B cell (primary cell): ENCODE measurements at regions not wholly inside any gene's neighbourhood (a gene's known extent, or its start where the extent isn't known, plus 50 kb on each side); places are given as distances from the start of the nearest gene placed in this dataset.

ENCODE experiments used
- ATAC-seq: fragments of 200-7000 bp; cut with Tn5 transposase; one replicate; pipeline ENCODE4 v1.10.0; 2021; ENCODE audit warnings: low read depth, mild to moderate bottlenecking, moderate number of reproducible peaks, moderate library complexity
- CTCF ChIA-PET: fragments of 350-600 bp; sonication (Branson Sonifier 250); formaldehyde crosslinking; loops from one replicate; lab custom pipeline; 2021; ENCODE audit warnings: antibody characterized with exemption, inconsistent platforms; lab: Charles Lee
- POLR2A ChIA-PET: fragments of 350-600 bp; sonication (Branson Sonifier 250); formaldehyde crosslinking; loops from one replicate; lab custom pipeline; 2021; ENCODE audit warnings: antibody characterized with exemption; lab: Charles Lee
- DNase-seq: peaks from one replicate; pipeline ENCODE4 v3.0.0; 2013
- H2AFZ ChIP-seq: 2 replicates; pipeline ENCODE4 v1.6.1; 2012; ENCODE audit warnings: mild to moderate bottlenecking, low read depth, low read length; ENCODE audit not compliant: insufficient read depth, poor library complexity, severe bottlenecking
- H3K27ac ChIP-seq, 2 donors: 1 replicate in 1 of 2; 2 replicates in 1 of 2; pipeline ENCODE4 v1.5.1; 2012 to 2013; ENCODE audit warnings: low read length in 2 of 2, mild to moderate bottlenecking in 2 of 2, moderate library complexity in 1 of 2
- H3K27me3 ChIP-seq, 4 experiments: fragments of 200-600 bp in 1 of 4; sonication (generic) in 1 of 4; replicated peaks in 1 of 4; 1 replicate in 2 of 4; 2 replicates in 2 of 4; pipeline versions ENCODE4 v1.6.1 to v1.7.0; 2013 to 2016; ENCODE audit warnings: low read length in 3 of 4, mild to moderate bottlenecking in 2 of 4, mixed read lengths in 1 of 4, moderate library complexity in 1 of 4; ENCODE audit not compliant: insufficient read depth in 4 of 4, control insufficient read depth in 3 of 4; ENCODE audit errors: control extremely low read depth in 1 of 4
- H3K36me3 ChIP-seq, 2 experiments: replicated peaks in 1 of 2; 1 replicate in 1 of 2; 2 replicates in 1 of 2; pipeline versions ENCODE4 v1.6.1 to v1.7.1; 2013; ENCODE audit warnings: low read length in 1 of 2; ENCODE audit not compliant: insufficient read depth in 2 of 2, control insufficient read depth in 1 of 2; ENCODE audit errors: control extremely low read depth in 1 of 2, extremely low read depth in 1 of 2
- H3K4me1 ChIP-seq, 2 donors: fragments of 200-600 bp in 1 of 2; sonication (generic) in 1 of 2; 1 replicate in 1 of 2; 2 replicates in 1 of 2; pipeline versions ENCODE4 v1.5.1 to v1.6.1; 2013 to 2017; ENCODE audit warnings: low read length in 2 of 2; ENCODE audit not compliant: control insufficient read depth in 2 of 2, insufficient read depth in 2 of 2
- H3K4me2 ChIP-seq: replicated peaks from 2 replicates; pipeline ENCODE3; 2012; ENCODE audit warnings: mild to moderate bottlenecking, low read depth, low read length; ENCODE audit not compliant: poor library complexity, severe bottlenecking
- H3K4me3 ChIP-seq, 5 experiments: fragments of 200-600 bp in 1 of 5; sonication (generic) in 1 of 5; 1 replicate in 3 of 5; 2 replicates in 2 of 5; pipeline versions ENCODE4 v1.5.1 to v1.7.0; 2011 to 2016; ENCODE audit warnings: low read length in 4 of 5, mild to moderate bottlenecking in 4 of 5, low read depth in 2 of 5, control low read depth in 1 of 5, moderate library complexity in 1 of 5; ENCODE audit not compliant: insufficient read depth in 1 of 5; ENCODE audit errors: control extremely low read depth in 1 of 5, extremely low read depth in 1 of 5
- H3K79me2 ChIP-seq: fragments of 200-600 bp; sonication (generic); one replicate; pipeline ENCODE4 v1.6.0; 2016; ENCODE audit warnings: low read length; ENCODE audit not compliant: control insufficient read depth, insufficient read depth
- H3K9ac ChIP-seq: fragments of 200-600 bp; sonication (generic); 2 replicates; pipeline ENCODE4 v1.6.1; 2017; ENCODE audit warnings: mild to moderate bottlenecking, low read length, moderate library complexity
- H3K9me3 ChIP-seq, 3 donors: one replicate each; pipeline versions ENCODE4 v1.6.1 to v1.7.1; 2013; ENCODE audit warnings: low read length in 2 of 3; ENCODE audit not compliant: control insufficient read depth in 2 of 3, insufficient read depth in 1 of 3; ENCODE audit errors: control extremely low read depth in 1 of 3
- H4K20me1 ChIP-seq: 2 replicates; pipeline ENCODE4 v1.6.0; 2012; ENCODE audit warnings: mild to moderate bottlenecking, low read length; ENCODE audit not compliant: insufficient read depth, control insufficient read depth, poor library complexity, severe bottlenecking
- H3K27ac Mint-ChIP-seq: one replicate; pipeline ENCODE4 v1.8.0; 2021; ENCODE audit warnings: mixed read lengths
- H3K27me3 Mint-ChIP-seq: one replicate; pipeline ENCODE4 v1.8.0; 2021; ENCODE audit warnings: mixed read lengths
- H3K4me1 Mint-ChIP-seq: one replicate; pipeline ENCODE4 v1.8.0; 2021; ENCODE audit warnings: mixed read lengths
- H3K4me3 Mint-ChIP-seq: one replicate; pipeline ENCODE4 v1.8.0; 2021; ENCODE audit warnings: mixed read lengths
- H3K9me3 Mint-ChIP-seq: one replicate; pipeline ENCODE4 v1.8.0; 2022; ENCODE audit warnings: mixed read lengths; ENCODE audit not compliant: insufficient read depth
- EZH2 ChIP-seq: IDR thresholded peaks from 2 replicates; pipeline ENCODE4 v1.6.1; 2012; ENCODE audit warnings: borderline replicate concordance, low read depth, mild to moderate bottlenecking, moderate library complexity, low read length; ENCODE audit not compliant: insufficient read depth, poor library complexity, severe bottlenecking
- WGBS: methylation state at CpG from one replicate; pipeline ENCODE4 v1.1.5; 2013; ENCODE audit warnings: missing lambda C conversion rate; ENCODE audit not compliant: insufficient coverage; 5-methylcytosine and 5-hydroxymethylcytosine counted together
- intact Hi-C: fragments of 100-400 bp; cut with micrococcal nuclease; formaldehyde crosslinking; loops from one replicate; pipeline ENCODE4 v1.10.0; 2022
- TF ChIP-seq, protein P1 (sequence below): fragments of 200-600 bp; IDR thresholded peaks from one replicate; pipeline ENCODE4 v1.8.0; 2022; ENCODE audit warnings: antibody characterized with exemption, mild to moderate bottlenecking

DNA sequence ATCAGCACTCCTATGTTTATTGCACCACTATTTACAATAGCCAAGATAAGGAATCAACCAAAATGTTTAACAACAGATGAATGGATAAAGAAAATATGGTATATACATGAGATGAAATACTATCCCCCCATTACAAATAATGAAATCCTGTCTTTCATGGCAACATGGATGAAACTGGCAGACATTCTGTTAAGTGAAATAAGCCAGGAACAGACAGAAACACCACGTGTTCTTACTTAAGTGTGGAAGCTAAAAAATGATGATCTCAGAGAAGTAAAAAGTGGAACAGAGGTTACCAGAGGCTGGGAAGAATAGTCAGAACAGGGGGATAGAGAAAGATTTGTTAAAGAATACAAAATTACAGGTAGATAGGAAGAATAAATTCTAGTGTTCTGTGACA is 113.7 kb upstream of the MDM1 start:
- ChIA-PET POLR2A (no interaction called here), CTCF (no interaction called here)
- Mint-ChIP-seq H3K4me1 (peaks cover 70% of the 10 kb centered on the region), H3K27ac (peak overlapping the region; percentile 16), H3K9me3 (peaks cover 2% of the 10 kb centered on the region), H3K4me3 (peak overlapping the region; percentile 6), H3K27me3 (no peaks in the 10 kb centered on the region)
- intact Hi-C loops = no loop called here
- H2AFZ ChIP-seq = peak overlapping the region; percentile 9
- no peaks in the 10 kb centered on the region for H3K27me3 ChIP-seq
- H3K4me2 ChIP-seq = no peak overlapping the region
- H3K4me3 ChIP-seq = no peak overlapping the region
- H3K79me2 ChIP-seq = peaks cover 23% of the 10 kb centered on the region
- peak overlapping the region; percentile 1 for H3K9ac ChIP-seq
- no CpG with 5 or more reads among the region's 1 CpG for WGBS
- H3K9me3 ChIP-seq = no peaks in the 10 kb centered on the region
- ATAC-seq = no peak
- no peak for DNase-seq
- H3K36me3 ChIP-seq = no peaks in the 10 kb centered on the region
- H3K4me1 ChIP-seq = peaks cover 37 to 40% of the 10 kb centered on the region in 2 donors
- H4K20me1 ChIP-seq = no peaks in the 10 kb centered on the region
- TF ChIP-seq, protein P1, sequence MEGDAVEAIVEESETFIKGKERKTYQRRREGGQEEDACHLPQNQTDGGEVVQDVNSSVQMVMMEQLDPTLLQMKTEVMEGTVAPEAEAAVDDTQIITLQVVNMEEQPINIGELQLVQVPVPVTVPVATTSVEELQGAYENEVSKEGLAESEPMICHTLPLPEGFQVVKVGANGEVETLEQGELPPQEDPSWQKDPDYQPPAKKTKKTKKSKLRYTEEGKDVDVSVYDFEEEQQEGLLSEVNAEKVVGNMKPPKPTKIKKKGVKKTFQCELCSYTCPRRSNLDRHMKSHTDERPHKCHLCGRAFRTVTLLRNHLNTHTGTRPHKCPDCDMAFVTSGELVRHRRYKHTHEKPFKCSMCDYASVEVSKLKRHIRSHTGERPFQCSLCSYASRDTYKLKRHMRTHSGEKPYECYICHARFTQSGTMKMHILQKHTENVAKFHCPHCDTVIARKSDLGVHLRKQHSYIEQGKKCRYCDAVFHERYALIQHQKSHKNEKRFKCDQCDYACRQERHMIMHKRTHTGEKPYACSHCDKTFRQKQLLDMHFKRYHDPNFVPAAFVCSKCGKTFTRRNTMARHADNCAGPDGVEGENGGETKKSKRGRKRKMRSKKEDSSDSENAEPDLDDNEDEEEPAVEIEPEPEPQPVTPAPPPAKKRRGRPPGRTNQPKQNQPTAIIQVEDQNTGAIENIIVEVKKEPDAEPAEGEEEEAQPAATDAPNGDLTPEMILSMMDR = no peak
- no peak for TF ChIP-seq EZH2
- peak overlapping the region in 1 of 2 donors; percentile 23 for H3K27ac ChIP-seq

DNA sequence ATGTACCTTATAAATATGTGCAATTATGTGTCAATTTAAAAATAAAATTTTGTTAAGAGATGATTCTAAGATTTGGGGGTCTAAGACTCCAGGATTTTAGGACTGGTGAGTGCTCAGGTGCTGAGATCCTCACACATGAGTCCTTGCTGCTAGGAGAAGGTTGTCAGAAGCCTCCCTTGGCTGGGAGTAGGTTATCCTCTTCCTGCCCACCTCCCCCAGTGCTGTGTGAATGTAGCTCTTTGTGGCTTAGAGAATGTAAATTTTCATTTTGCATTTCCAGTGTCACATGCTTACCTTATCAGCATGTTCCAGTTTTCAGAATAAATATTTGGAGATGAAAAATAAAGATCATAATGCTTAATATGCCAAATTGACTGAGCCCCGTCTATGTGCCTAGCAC is 114.2 kb upstream of the MDM1 start:
- H2AFZ ChIP-seq = peak overlapping the region; percentile 9
- H3K9me3 ChIP-seq = no peaks in the 10 kb centered on the region
- ATAC-seq = no peak
- H3K27me3 ChIP-seq = no peaks in the 10 kb centered on the region
- TF ChIP-seq, protein P1 = no peak
- TF ChIP-seq EZH2 = no peak
- POLR2A ChIA-PET = interaction anchor here (0.6 to 0.7 kb wide), 2 partner anchors 67 to 299 kb away, joined by 4 to 8 read pairs; partner anchors contain the start of gene SLC35E3
- H3K4me3 ChIP-seq = peak overlapping the region in 1 of 5 experiments; percentile 10
- Mint-ChIP-seq H3K27me3 (no peaks in the 10 kb centered on the region), H3K27ac (no peak overlapping the region), H3K4me1 (peaks cover 71% of the 10 kb centered on the region), H3K9me3 (peaks cover 2% of the 10 kb centered on the region), H3K4me3 (peak overlapping the region; percentile 38)
- no peaks in the 10 kb centered on the region for H4K20me1 ChIP-seq
- WGBS = no CpG with 5 or more reads among the region's 1 CpG
- intact Hi-C loops = no loop called here
- peak overlapping the region in 1 of 2 donors; percentile 23 for H3K27ac ChIP-seq
- H3K79me2 ChIP-seq = peaks cover 23% of the 10 kb centered on the region
- no peak for DNase-seq
- H3K4me1 ChIP-seq = peaks cover 42 to 45% of the 10 kb centered on the region in 2 donors
- CTCF ChIA-PET = interaction anchor here (0.6 to 0.7 kb wide), 2 partner anchors 19 to 58 kb away, joined by 3 read pairs; no protein-coding TSS in a partner anchor
- peak overlapping the region; percentile 1 for H3K9ac ChIP-seq
- H3K4me2 ChIP-seq = peak overlapping the region; percentile 58
- no peaks in the 10 kb centered on the region for H3K36me3 ChIP-seq
